Activated naive CD4-positive, alpha-beta T cell treated with anti-CD3 and anti-CD28 coated beads for 36 hours (primary cell): ENCODE measurements at regions not wholly inside any gene's neighbourhood (a gene's known extent, or its start where the extent isn't known, plus 50 kb on each side); places are given as distances from the start of the nearest gene placed in this dataset.

Source experiments
- CTCF ChIA-PET: fragments of 350-600 bp; sonication (Branson Sonifier 250); formaldehyde crosslinking; loops from one replicate; lab custom pipeline; 2021; ENCODE audit warnings: antibody characterized with exemption; lab: Charles Lee
- DNase-seq: peaks from one replicate; pipeline ENCODE4 v3.0.0-alpha.2; 2020
- H3K27ac Mint-ChIP-seq: one replicate; pipeline ENCODE4 v1.8.0; 2021; ENCODE audit warnings: mild to moderate bottlenecking, mixed read lengths
- H3K27me3 Mint-ChIP-seq: one replicate; pipeline ENCODE4 v1.8.0; 2021; ENCODE audit warnings: low read depth, mixed read lengths
- H3K36me3 Mint-ChIP-seq: one replicate; pipeline ENCODE4 v1.8.0; 2021; ENCODE audit warnings: low read depth, mixed read lengths
- H3K4me1 Mint-ChIP-seq: one replicate; pipeline ENCODE4 v1.8.0; 2021; ENCODE audit warnings: low read depth, mixed read lengths
- H3K4me3 Mint-ChIP-seq: one replicate; pipeline ENCODE4 v1.8.0; 2021; ENCODE audit warnings: mild to moderate bottlenecking, moderate library complexity, mixed read lengths
- H3K9me3 Mint-ChIP-seq: one replicate; pipeline ENCODE4 v1.8.0; 2021; ENCODE audit warnings: mixed read lengths
- intact Hi-C: fragments of 100-400 bp; cut with micrococcal nuclease; formaldehyde crosslinking; loops from one replicate; pipeline ENCODE4 v1.15.1; 2023

GRCh38 chr13:65966991-65967451, 1263.1 kb downstream of the PCDH9 start:
- Mint-ChIP-seq H3K9me3 (peaks cover 4% of the 10 kb centered on the region), H3K27me3 (no peaks in the 10 kb centered on the region), H3K36me3 (no peaks in the 10 kb centered on the region), H3K4me1 (no peaks in the 10 kb centered on the region), H3K27ac (no peak overlapping the region), H3K4me3 (no peak overlapping the region)
- intact Hi-C loops = no loop called here
- CTCF ChIA-PET = no interaction called here
- DNase-seq = no peak

- intact Hi-C loops = no loop called here
- H3K27ac Mint-ChIP-seq = no peak overlapping the region
- no peak for DNase-seq
- CTCF ChIA-PET = no interaction called here
- no peak overlapping the region for H3K4me3 Mint-ChIP-seq
- peaks cover 4% of the 10 kb centered on the region for H3K9me3 Mint-ChIP-seq
- no peaks in the 10 kb centered on the region for H3K4me1 Mint-ChIP-seq
- H3K36me3 Mint-ChIP-seq = no peaks in the 10 kb centered on the region
- no peaks in the 10 kb centered on the region for H3K27me3 Mint-ChIP-seq
Measured at GRCh38 chr13:65965501-65965900, 1264.6 kb downstream of the PCDH9 start.

GRCh38 chr13:65964672-65965071, 1265.5 kb downstream of the PCDH9 start:
- Mint-ChIP-seq H3K4me3 (no peak overlapping the region), H3K27ac (no peak overlapping the region), H3K36me3 (no peaks in the 10 kb centered on the region), H3K27me3 (no peaks in the 10 kb centered on the region), H3K9me3 (peaks cover 4% of the 10 kb centered on the region), H3K4me1 (no peaks in the 10 kb centered on the region)
- intact Hi-C loops = no loop called here
- DNase-seq = no peak
- CTCF ChIA-PET = no interaction called here

GRCh38 chr13:65959305-65959704, 1270.8 kb downstream of the PCDH9 start:
- no peaks in the 10 kb centered on the region for H3K36me3 Mint-ChIP-seq
- no peaks in the 10 kb centered on the region for H3K4me1 Mint-ChIP-seq
- no peak for DNase-seq
- H3K9me3 Mint-ChIP-seq = peaks cover 8% of the 10 kb centered on the region
- H3K4me3 Mint-ChIP-seq = no peak overlapping the region
- no peaks in the 10 kb centered on the region for H3K27me3 Mint-ChIP-seq
- CTCF ChIA-PET = no interaction called here
- H3K27ac Mint-ChIP-seq = no peak overlapping the region
- intact Hi-C loops = no loop called here

DNA sequence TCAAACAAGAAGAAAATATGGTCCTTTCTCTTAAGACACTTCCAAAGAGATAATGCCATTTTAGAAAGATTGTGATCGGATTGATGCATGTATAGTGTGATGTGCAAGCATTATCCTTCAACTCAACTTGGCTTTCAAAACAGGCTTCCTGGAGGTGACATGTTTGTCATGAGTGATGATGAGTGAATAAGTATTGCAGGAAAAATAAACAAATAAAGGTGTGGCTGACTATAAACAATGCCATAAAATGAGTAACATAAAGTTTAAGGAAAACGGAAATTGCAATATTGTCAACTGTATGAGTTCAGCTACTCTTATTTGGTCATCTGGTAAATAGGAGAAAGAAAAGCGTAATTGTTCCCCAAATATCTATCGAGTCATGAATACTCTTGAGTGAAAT, 1283.7 kb downstream of the PCDH9 start:
- H3K36me3 Mint-ChIP-seq = no peaks in the 10 kb centered on the region
- CTCF ChIA-PET = no interaction called here
- no peaks in the 10 kb centered on the region for H3K4me1 Mint-ChIP-seq
- H3K27ac Mint-ChIP-seq = no peak overlapping the region
- H3K27me3 Mint-ChIP-seq = no peaks in the 10 kb centered on the region
- intact Hi-C loops = no loop called here
- H3K4me3 Mint-ChIP-seq = no peak overlapping the region
- DNase-seq = no peak
- H3K9me3 Mint-ChIP-seq = peaks cover 2% of the 10 kb centered on the region

DNA sequence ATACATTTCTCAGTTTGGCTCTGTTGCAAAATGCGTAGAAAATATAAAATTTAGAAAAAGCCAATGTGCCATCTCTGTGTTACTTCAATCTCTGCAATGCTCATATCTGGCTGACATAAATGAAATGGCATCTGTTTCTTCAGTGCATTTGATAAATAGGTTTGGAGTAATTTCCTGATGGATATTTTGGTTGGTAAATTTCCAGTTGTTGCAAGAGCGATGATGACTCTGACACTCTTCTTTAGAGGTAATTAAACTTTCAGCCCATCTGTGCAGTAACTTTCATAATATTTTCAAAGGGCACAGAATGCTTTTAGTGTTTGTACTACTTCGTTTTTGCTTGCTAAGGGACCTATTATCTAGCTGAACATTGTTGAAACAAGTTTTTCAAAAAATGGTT, 1286.4 kb downstream of the PCDH9 start:
- Mint-ChIP-seq H3K27ac (no peak overlapping the region), H3K27me3 (no peaks in the 10 kb centered on the region), H3K9me3 (peaks cover 1% of the 10 kb centered on the region), H3K36me3 (no peaks in the 10 kb centered on the region), H3K4me1 (no peaks in the 10 kb centered on the region), H3K4me3 (no peak overlapping the region)
- CTCF ChIA-PET = no interaction called here
- intact Hi-C loops = no loop called here
- DNase-seq = no peak

DNA sequence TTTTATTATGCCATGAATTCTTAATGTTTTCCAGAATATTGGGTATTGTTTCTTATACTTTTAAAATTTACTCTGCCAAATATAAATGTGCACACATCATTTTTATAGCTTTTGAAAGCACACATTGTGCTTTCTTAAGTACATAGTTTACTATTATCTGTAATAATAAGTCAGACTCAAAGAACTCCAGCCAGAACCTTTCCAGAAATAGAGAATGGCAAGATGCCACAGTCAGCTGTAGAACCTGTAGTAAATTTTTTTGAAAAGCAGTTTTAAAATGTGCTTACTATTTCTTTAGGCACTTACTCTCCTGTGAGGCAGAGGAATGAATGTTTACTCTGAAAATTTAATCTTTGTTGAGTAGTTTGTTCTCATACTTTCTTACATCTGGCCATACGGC, 1287.1 kb downstream of the PCDH9 start:
- Mint-ChIP-seq H3K4me1 (no peaks in the 10 kb centered on the region), H3K36me3 (no peaks in the 10 kb centered on the region), H3K9me3 (peaks cover 1% of the 10 kb centered on the region), H3K4me3 (no peak overlapping the region), H3K27ac (no peak overlapping the region), H3K27me3 (no peaks in the 10 kb centered on the region)
- intact Hi-C loops = no loop called here
- CTCF ChIA-PET = no interaction called here
- DNase-seq = no peak

DNA sequence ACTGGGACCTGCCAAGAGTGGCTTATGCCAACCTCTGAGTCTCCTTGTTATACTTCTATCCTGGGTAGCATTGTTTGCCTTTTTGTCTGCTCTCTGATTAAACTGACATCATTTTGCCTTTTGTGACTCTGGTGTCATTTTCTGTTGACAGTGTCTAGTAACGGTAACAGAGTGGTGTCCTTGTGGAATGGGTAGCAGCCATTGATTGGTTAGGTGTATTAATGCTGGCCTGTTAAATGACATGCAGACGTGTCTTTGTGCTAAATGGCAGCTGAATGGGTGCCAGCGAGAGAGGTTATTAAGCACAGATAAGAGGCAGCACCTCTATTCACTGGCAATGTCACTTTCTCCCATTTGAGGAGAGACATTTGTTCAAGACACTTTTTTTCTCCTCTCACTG, 1289.4 kb downstream of the PCDH9 start:
- intact Hi-C loops = no loop called here
- Mint-ChIP-seq H3K27ac (no peak overlapping the region), H3K27me3 (no peaks in the 10 kb centered on the region), H3K9me3 (peaks cover 1% of the 10 kb centered on the region), H3K36me3 (no peaks in the 10 kb centered on the region), H3K4me1 (no peaks in the 10 kb centered on the region), H3K4me3 (no peak overlapping the region)
- CTCF ChIA-PET = no interaction called here
- no peak for DNase-seq

GRCh38 chr13:65937251-65937650, 1292.9 kb downstream of the PCDH9 start:
- CTCF ChIA-PET = no interaction called here
- Mint-ChIP-seq H3K27ac (no peak overlapping the region), H3K27me3 (no peaks in the 10 kb centered on the region)

DNA sequence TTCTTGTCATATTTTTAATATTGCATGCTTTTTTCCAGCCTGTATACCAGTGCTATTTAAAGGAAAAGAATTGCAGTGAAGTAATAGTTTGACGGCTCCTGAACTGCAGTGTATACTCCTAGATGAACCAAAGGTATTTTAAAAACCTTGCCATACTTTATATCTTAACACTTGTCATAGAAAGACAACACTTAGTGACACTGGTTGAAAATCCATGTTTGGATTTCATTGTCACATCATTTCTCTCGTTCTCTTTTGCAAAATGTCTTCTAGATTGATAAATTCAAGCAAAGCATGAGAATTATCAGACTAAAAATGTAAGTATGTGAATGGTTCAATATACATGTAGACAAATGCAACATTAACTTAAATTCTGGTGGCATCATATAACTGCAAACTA, 1293.9 kb downstream of the PCDH9 start:
- CTCF ChIA-PET = no interaction called here

More at GRCh38 chr13:65937251-65937650, 1292.9 kb downstream of the PCDH9 start:
- Mint-ChIP-seq H3K9me3 (no peaks in the 10 kb centered on the region), H3K36me3 (no peaks in the 10 kb centered on the region), H3K4me3 (no peak overlapping the region), H3K4me1 (no peaks in the 10 kb centered on the region)
- no peak for DNase-seq
- intact Hi-C loops = no loop called here

GRCh38 chr13:65932587-65933239, 1297.4 kb downstream of the PCDH9 start:
- Mint-ChIP-seq H3K4me3 (no peak overlapping the region), H3K27ac (no peak overlapping the region), H3K27me3 (no peaks in the 10 kb centered on the region), H3K4me1 (no peaks in the 10 kb centered on the region), H3K9me3 (no peaks in the 10 kb centered on the region), H3K36me3 (no peaks in the 10 kb centered on the region)
- no peak for DNase-seq
- intact Hi-C loops = no loop called here
- CTCF ChIA-PET = no interaction called here

More for the DNA sequence above, 1293.9 kb downstream of the PCDH9 start:
- intact Hi-C loops = no loop called here
- Mint-ChIP-seq H3K9me3 (no peaks in the 10 kb centered on the region), H3K36me3 (no peaks in the 10 kb centered on the region), H3K4me1 (no peaks in the 10 kb centered on the region), H3K27me3 (no peaks in the 10 kb centered on the region), H3K4me3 (no peak overlapping the region), H3K27ac (no peak overlapping the region)
- no peak for DNase-seq

DNA sequence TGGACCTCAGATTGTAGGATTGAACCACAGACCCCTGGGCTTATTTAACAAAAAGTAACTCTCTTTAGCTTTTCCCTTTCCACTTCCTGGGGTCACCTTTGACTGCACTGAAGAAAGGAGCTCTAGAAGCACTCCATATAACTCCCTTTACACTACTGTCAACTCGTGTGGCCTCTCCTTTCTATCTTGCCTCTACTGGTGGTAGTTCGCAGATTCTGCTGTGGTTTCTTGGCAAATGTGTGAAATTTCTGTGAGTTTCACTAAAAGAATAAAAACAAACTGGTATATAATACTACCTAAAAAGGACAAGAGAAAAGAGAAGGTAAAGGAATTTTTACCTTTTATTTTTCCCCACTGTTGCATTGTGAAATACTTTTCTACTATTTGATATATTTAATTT, 1298.1 kb downstream of the PCDH9 start:
- H3K9me3 Mint-ChIP-seq = no peaks in the 10 kb centered on the region
- CTCF ChIA-PET = no interaction called here
- no peaks in the 10 kb centered on the region for H3K4me1 Mint-ChIP-seq
- no peak overlapping the region for H3K27ac Mint-ChIP-seq
- DNase-seq = no peak
- no peak overlapping the region for H3K4me3 Mint-ChIP-seq
- intact Hi-C loops = no loop called here
- H3K36me3 Mint-ChIP-seq = no peaks in the 10 kb centered on the region
- H3K27me3 Mint-ChIP-seq = no peaks in the 10 kb centered on the region

GRCh38 chr13:65929436-65929835, 1300.7 kb downstream of the PCDH9 start:
- intact Hi-C loops = no loop called here
- Mint-ChIP-seq H3K27ac (no peak overlapping the region), H3K27me3 (no peaks in the 10 kb centered on the region), H3K4me1 (no peaks in the 10 kb centered on the region), H3K36me3 (no peaks in the 10 kb centered on the region), H3K4me3 (no peak overlapping the region), H3K9me3 (no peaks in the 10 kb centered on the region)
- CTCF ChIA-PET = no interaction called here
- DNase-seq = no peak
